SK-N-DZ (cell line): ENCODE measurements at regions not wholly inside any gene's neighbourhood (a gene's known extent, or its start where the extent isn't known, plus 50 kb on each side); places are given as distances from the start of the nearest gene placed in this dataset.
"Not testable (repeated sequence)": the region's sequence is repeated elsewhere in the genome, so short reads cannot be mapped to it uniquely, and the experiment has no call there.

Experiments used
- DNase-seq: peaks from one replicate; pipeline ENCODE4 v3.0.0-alpha.2; 2015; ENCODE audit warnings: low spot score

DNA sequence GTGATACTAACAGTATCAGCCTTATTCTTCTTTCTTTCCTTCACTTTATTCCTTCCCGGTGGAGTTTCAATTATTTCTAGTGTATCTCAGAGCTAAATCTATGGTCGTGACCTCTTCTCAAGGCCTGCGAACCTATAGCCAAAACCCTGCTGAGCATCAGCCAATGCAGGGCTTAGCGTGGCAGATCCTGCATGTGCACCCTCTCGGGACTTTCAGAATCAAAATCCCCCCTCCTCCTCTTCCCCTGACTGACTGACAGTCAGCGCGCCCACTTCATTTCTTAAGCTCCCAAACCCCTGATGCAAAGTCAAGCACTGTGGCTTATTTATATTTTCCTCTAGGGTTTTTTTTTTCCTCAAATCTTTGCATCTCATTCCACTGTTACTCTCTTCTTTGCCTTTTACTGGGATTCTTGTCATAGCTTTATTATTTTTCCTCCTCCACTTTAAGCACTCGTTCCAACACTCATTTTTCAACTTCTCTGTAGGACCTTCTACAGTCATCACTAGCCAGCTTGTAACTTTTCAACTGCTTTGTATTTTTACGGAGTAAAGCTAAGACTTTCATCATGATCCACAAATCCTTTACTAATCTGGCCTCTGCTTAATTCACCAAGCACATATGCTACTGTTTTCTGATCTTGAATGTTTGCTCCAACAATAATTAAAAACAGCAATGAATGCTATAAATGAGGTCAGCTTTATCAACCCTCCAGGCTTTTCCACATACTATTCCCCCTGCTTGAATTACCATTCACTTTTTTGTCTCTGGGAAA, 896.5 kb upstream of the PIK3C3 start:
- DNase-seq: no peak

DNA sequence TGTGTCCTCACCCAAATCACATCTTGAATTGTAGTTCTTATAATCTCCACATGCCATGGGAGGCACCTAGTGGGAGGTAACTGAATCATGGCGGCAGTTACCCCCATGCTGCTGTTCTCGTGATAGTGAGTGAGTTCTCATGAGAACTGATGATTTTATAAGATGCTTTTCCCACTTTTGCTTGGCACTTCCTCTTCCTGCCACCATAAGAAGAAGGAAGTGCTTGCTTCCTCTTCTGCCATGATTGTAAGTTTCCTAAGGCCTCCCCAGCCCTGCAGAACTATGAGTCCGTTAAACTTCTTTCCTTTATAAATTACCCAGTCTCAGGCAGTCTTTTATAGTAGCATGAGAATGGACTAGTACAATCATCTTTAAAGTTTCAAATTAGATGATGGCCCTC, 902.4 kb upstream of the PIK3C3 start:
- DNase-seq: no peak

DNA sequence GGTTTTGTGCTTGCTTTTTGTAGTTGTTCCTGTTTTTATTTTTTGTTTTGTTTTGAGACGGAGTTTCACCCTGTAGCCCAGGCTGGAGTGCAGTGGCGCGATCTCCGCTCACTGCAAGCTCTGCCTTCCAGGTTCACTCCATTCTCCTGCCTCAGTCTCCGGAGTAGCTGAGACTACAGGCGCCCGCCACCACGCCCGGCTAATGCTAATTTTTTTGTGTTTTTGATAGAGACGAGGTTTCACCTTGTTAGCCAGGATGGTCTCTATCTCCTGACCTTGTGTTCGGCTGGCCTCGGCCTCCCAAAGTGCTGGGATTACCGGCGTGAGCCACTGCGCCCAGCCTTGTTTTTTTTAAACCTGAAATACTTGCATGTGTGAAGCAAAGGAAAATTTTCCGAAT, 908.8 kb upstream of the PIK3C3 start:
- not testable (repeated sequence) for DNase-seq

DNA sequence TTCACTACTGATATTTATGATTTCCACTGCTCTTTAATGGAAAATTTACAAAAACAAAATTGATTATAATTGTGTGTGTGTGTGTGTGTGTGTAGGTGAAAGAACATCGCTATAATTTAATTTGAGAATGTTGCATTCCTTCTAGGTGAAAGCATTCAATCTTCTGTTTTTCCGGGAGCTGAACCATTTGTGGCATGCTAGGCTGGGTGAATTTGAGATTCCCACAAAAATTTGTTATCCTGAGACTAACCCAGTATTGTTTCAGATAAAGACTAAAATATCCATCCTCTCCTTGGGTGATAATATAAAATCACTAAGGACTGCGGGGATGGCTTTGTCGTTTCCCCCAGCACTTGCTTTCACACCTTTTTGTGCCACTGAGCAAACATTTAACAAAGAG, 911.2 kb upstream of the PIK3C3 start:
- no peak for DNase-seq

DNA sequence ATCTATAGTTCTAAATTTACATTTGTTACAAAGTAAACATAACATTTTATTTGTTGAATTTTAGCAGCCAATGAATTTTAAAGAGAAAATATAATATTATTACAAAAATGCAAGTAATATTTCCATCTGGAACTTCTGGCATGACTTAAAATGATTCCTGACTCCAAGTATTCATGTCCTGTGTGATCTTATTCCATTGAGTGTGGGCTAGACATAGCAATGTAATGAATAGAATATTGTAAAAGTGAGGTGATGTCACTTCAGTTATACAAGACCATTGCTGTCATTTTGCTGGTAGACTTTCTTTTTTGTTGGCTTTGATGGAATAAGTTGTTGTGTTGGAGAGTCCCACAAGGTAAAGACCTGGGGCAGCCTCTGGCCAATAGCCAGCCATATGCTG, 912.2 kb upstream of the PIK3C3 start:
- DNase-seq: no peak

DNA sequence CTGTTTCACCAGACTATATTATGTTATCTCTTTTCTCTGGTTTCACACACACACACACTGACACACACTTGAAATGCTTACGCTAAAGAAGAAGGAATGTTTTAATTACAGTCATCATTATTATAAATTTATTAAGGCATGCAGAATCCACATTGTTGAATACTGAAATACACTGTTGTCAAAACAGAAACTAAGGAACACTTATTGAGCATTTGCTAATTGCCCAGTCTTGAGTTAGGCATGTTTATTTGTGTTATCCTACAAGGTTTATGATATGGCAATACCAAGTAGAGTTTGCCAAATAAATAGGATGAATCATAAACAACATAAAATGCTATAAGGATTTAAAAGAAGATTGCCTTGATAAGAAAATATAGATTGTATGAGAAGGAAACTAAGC, 917.0 kb upstream of the PIK3C3 start:
- DNase-seq: no peak

DNA sequence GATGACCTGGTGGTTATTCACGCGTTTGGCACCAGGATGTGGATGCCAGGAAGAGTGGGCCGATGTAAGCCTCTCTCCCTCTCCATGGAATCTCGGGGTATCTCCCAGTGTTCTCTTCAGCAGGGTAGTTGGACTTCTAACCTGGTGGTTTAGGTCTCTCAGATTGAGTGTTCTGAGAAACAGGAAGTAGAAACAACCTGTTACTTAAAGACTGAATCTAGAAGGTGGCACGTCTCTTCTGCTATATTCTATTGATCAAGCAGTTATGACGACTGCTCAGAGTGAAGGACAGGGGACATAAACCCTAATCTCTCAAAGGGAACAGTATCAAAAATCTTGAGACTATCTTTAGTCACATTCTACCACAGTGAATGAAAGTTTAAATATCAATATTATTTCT, 918.7 kb upstream of the PIK3C3 start:
- no peak for DNase-seq

DNA sequence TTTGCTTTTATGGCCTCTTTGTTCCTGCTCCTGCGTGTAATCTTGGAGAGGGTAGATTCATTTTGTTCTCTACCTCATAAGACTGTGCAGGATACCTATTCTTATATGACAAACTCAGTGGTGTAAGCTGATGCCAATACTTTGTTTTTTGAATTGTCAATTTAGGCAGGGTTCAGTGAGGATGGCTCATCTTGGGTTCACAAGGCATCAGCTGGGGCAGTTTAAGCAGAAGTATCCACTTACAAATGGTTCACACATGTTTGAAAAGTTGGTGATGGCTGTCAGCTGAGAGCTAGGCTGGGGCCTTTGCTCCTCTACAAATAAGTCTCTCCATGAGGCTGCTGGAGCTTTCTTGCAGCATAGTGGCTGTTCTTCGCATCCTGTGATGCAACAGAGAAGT, 920.6 kb upstream of the PIK3C3 start:
- DNase-seq: no peak

DNA sequence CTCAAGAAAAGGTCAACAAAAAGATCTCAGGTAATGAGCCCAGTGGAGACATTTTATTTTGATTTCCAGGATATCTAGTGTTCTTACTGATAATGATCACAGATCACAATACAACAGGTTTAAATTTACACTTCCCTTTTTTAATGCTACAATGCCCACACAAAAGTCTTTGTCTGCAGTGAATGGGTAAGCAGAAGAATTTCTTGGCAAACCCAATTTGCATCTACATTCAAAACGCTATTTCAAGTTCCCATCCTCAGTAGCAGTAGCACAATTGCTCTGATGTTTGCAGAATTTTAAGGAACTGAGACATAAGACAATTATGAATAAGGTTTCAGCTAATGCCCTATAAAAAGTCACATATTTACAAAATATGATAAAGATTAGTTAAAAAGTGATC, 929.4 kb upstream of the PIK3C3 start:
- DNase-seq: no peak

DNA sequence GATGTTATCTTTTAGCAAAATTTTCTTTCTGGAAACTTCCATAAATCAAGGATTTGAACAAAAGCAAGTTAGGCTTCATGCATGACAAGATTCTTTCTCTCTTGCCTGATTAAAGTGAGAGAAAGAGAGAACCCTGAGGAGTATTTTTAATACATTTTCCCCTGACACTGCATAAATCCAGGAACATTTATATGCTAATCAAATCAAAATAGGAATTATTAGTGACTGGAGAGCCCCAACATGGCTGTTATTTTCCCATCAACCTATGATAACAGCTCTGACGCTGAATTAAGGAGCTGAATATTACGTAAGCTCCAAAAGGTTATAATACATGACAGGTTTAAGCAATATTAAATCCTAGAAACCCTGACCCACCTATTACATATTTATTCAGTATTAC, 930.2 kb upstream of the PIK3C3 start:
- no peak for DNase-seq

DNA sequence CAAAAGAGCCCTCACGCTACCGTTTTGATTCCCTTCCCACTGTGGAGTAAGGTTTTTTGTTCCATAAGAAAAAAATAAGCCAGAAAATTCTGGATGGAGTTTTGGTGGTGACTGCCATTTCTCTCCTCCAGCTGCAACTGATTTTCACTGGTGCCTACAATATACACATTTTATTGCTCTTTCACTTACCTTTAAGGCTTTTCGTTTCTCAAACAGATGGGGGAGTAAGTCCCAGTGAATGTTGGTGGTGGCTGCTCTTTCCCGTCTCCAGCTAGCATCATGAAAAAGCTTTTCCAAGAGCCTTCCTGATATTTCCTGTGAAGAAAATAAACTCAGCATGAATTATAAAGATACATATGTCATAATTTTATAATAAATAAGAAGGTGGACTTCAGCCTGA, 932.5 kb upstream of the PIK3C3 start:
- DNase-seq: no peak

DNA sequence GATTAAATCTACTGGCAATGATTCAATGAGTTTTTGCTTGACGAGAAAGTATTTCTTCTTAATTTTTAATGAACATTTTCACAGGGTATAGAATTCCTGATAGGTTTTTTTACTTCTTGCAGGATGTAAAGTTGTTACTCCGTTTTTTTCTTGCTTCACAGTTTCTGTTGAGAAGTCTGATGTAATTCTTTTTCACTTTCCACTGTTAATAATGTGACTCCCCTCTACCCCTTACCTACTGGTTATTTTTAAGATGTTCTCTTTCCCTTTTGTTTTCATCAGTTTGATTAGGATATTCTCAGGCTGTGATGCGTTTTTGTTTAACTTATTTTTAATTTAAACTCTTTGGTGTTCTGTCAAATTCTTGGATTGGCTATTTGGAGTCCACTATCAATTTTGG, 933.9 kb upstream of the PIK3C3 start:
- DNase-seq: no peak

DNA sequence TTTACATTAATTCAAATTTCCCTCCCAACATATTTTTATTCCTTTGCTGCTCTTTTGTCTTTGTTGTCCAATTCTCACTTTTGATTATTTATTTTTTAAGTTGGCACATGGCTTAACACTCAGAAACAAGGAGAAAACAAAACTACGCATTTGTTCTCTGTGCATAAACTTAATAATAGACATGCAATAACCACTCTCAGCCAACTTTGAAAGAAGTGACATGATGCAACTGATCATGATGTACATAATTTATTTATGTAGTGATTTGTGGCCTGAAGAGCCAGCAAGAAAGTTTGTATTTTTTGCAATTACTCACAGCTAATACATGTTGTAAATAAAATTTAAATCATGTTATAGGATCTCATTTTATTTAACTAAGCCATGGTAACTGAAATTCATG, 942.8 kb upstream of the PIK3C3 start:
- DNase-seq: no peak

DNA sequence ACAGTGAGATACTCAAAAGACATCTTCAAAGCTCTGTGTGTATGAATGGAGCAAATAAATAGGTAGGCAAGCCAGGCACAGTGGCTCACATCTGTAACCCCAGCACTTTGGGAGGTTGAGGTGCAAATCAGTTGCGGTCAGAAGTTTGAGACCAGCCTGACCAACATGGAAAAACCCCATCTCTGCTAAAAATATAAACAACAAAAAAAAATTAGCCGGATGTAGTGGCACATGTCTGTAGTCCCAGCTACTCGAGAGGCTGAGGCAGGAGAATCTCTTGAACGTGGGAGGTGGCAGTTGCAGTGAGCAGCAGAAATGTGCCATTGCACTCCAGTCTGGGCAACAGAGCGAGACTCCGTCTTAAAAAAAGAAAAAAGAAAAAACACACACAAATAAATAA, 945.1 kb upstream of the PIK3C3 start:
- DNase-seq: no peak

DNA sequence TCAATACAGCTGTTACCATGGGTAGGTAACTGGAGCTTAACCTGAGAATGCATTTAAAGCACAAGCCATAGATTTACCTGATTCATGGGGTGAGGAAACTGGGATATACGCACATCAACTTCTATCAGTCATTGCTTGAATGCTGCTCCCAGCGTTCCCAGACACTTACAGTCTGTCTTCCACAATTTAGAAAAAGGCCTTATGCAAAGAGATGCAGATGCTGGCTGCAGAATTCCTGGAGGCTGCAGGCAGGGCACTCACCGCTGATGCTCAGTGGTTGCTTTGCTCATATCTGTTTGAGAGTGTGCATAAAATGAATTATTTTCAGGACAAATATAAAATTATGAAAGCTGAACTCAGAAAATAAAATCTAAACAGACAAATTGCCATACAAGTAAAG, 950.7 kb upstream of the PIK3C3 start:
- DNase-seq: peak; percentile 2

DNA sequence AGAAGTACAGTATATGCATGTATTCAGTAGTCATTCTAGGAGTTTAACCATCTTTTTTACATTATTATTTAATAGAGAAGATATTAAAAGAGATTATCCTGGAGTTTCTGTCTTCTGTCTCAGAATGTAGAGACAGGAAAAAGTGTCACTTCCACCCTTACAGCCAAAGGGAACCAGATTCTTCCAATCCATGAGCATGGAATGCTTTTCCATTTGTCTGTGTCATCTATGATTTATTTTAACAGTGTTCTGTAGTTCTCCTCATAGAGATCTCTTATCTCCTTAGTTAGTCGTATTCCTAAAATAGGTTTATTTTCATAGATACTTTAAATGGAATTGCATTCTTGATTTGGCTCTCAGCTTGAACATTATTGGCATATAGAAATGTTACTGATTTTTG, 959.5 kb upstream of the PIK3C3 start:
- no peak for DNase-seq

DNA sequence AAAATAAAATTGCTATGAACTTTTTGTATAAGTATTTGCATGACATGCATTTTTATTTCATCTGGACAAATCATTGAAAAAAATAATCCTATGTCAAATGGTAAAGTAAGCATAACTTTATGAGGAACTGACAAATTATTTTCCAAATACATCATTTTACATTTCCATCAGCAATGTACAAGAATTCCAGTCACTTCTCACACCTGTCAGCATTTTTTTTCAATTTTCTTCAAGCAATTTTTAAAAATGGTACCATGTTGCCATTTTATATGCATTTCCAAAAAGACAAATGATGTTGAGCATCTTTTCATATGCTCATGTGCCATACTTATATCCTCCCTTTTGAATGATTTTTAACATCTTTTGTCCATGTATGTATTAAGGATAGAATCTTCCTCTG, 961.7 kb upstream of the PIK3C3 start:
- DNase-seq: no peak

DNA sequence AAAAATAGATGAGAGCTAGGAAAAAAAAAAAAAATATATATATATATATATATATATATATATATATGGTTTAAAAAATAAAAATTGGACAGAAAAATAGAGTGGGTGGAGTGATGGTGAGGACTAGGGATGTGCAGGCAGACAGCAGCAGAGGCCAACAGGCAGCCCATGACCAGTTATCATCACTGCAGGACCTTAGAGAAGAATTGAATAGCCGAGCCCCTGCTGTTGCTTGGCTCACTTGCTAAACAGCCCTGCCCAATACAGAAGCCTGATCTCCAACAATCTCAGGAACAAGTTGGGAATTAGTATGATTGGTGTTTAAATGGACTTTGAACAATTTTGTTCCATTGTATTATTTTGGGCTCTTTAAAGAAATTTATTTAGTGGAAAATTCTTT, 967.5 kb upstream of the PIK3C3 start:
- DNase-seq: no peak

DNA sequence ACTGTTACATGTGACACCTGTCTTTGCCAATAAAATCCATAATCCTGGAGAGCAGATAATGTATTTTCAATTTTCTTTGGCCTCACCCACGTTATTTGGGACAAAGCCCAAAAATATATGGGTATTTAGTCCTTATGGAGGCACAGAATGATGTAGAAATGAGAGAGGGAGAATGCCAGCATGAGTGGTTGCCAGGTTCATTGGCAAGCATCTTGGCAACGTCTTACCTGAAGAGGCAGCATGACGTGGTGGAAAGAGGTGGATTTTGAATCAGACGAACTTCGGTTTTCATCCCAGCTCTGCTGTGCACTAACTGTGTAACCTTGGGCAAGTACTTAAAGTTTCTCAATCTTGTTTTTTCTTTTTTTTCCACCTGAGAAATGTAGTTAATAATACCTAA, 969.6 kb upstream of the PIK3C3 start:
- no peak for DNase-seq

DNA sequence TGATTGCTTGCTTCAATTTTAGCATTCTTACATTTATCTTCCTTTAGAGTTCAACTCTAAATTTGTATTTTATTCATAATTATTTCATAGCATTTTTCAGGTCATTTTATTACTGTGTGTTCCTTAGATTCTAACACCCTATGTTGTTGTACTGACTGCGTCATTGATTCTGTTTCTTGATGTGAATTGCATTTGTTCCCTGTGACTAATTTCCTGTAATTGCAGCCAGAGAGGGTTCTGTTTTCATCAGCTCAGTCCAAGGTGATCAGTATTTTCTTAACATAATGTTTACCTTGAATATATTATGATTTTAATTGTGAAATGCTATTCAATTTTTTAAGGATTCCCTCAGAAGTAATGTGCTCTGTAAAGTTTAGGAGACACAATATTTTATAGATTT, 970.2 kb upstream of the PIK3C3 start:
- DNase-seq: no peak

DNA sequence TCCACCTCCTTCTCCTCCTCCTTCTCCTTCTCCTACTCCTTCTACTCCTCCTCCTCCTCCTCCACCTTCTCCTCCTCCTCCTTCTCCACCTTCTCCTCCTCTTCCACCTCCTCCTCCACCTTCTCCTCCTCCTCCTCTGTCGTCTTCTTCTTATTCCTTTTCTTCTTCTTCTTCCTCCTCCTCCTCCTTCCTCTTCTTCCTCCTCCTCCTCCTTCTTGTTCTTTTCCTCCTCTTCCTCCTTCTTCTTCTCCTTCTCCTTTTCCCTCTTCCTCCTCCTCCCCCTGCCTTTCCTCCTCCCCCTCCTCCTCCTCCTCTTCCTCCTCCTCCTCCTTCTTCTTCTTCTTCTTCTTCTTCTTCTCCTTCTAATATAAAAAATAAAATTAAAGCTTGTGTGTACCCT, 971.2 kb upstream of the PIK3C3 start:
- DNase-seq: no peak

DNA sequence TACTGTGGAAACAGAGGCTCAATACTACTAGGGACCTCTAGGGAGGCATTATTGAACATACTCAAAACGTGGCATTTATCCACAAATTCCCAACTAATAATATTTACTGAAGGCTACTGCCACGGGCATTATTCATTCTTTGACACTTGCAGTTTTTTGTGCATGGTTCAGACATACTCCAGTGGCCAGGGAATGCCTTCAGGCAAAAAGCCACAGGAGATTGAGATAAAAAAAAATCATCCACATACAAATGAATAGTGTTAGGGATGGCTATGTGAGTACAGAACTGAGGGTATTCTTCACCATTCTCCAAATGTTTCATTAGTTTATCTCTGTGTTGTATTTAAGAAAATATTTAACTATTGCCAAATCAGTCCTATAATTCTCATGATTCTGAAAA, 974.9 kb upstream of the PIK3C3 start:
- no peak for DNase-seq

DNA sequence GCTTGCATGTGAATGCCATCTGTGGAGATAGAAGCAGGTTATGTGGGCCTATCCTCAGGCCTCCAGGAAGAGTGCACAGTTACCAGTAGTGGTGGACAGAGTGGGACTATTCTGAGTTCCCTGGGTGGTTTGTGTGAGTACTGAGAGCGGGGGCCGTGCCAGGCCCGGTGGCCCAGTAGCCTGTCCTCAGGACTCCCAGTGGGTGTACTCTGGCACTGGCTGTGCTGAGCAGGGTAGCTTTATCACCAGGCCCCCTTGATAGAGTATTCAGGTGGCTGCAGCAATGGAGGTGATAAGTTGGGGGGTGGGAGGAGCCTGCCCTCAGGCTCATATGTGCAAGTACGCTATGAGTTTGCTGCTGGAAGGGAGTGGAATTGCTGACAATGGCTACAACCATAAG, 979.0 kb upstream of the PIK3C3 start:
- no peak for DNase-seq

DNA sequence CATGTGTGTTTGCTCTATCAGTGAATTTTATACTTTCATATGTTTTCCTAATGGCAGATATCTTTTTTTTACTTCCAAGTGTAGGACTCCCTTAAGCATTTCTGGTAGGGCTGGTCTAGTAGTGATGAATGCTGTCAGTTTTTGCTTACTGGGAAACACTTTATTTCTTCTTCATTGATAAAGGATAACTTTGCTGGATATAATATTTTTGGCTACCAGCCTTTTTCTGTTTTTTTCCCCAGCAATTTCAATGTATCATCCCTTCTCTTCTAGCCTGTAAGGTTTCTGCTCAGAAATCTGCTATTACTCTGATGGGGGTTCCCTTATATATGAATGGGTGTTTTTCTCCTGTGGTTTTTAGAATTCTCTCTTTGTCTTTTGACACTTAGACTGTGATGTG, 980.6 kb upstream of the PIK3C3 start:
- no peak for DNase-seq
